K562 (cell line): ENCODE measurements at regions not wholly inside any gene's neighbourhood (a gene's known extent, or its start where the extent isn't known, plus 50 kb on each side); places are given as distances from the start of the nearest gene placed in this dataset.

ENCODE experiments used
- BCL6 ChIP-seq: fragments of 250-450 bp; sonication (Bioruptor Pico); IDR thresholded peaks from 2 replicates; pipeline ENCODE4 v1.4.0; 2020
- DNMT1 ChIP-seq: fragments of 450-650 bp; IDR thresholded peaks from 2 replicates; pipeline ENCODE4 v1.6.1; 2016; ENCODE audit warnings: antibody characterized with exemption, mild to moderate bottlenecking
- HNRNPK ChIP-seq: fragments of 200-400 bp; formaldehyde crosslinking; IDR thresholded peaks from one replicate; pipeline ENCODE4 v1.6.1; 2018; ENCODE audit warnings: mild to moderate bottlenecking, low read depth, low read length; ENCODE audit not compliant: poor library complexity, severe bottlenecking
- ILK ChIP-seq: fragments of 450-650 bp; IDR thresholded peaks from 2 replicates; pipeline ENCODE4 v1.6.1; 2016; ENCODE audit warnings: missing genetic modification characterization, low read depth, mild to moderate bottlenecking, missing compliant biosample characterization, moderate library complexity, borderline replicate concordance
- MECOM ChIP-seq: fragments of 250-450 bp; sonication (Bioruptor Pico); IDR thresholded peaks from 2 replicates; pipeline ENCODE4 v1.8.0; 2022; ENCODE audit warnings: inconsistent platforms
- YY1 ChIP-seq, 3 experiments: IDR thresholded peaks; 2 replicates each; pipeline ENCODE4 v1.6.1; 2011; ENCODE audit warnings: low read length in 2 of 3, mild to moderate bottlenecking in 2 of 3, moderate library complexity in 2 of 3, borderline replicate concordance in 1 of 3, control low read depth in 1 of 3, low read depth in 1 of 3; ENCODE audit not compliant: insufficient read depth in 3 of 3, insufficient replicate concordance in 2 of 3, control insufficient read depth in 1 of 3, insufficient read length in 1 of 3; ENCODE audit errors: extremely low read depth in 1 of 3
- ZNF436 ChIP-seq: fragments of 250-450, 450-650 bp; sonication (Bioruptor Pico); formaldehyde crosslinking; IDR thresholded peaks from 2 replicates; pipeline ENCODE4 v1.7.0; 2020; ENCODE audit warnings: mild to moderate bottlenecking
- TF ChIP-seq, protein P1 (sequence below): fragments of 250-450 bp; sonication (Bioruptor Pico); IDR thresholded peaks from 2 replicates; pipeline ENCODE4 v1.8.0; 2021; ENCODE audit warnings: mild to moderate bottlenecking, moderate library complexity
- TF ChIP-seq, protein P2 (sequence below): fragments of 450-650 bp; IDR thresholded peaks from one replicate; pipeline ENCODE4 v1.6.1; 2018; ENCODE audit warnings: mild to moderate bottlenecking, moderate library complexity; ENCODE audit not compliant: partially characterized antibody
- TF ChIP-seq, protein P3 (sequence below): fragments of 450-650 bp; IDR thresholded peaks from 2 replicates; pipeline ENCODE4 v1.7.0; 2016; ENCODE audit warnings: borderline replicate concordance
- TF ChIP-seq, protein P4 (sequence below): sonication (generic); formaldehyde crosslinking; IDR thresholded peaks from 2 replicates; pipeline ENCODE4 v1.8.1; 2023; ENCODE audit warnings: mild to moderate bottlenecking, missing genetic modification reagents
- TF ChIP-seq, protein P5 (sequence below): fragments of 450-650 bp; IDR thresholded peaks from 2 replicates; pipeline ENCODE4 v1.6.1; 2016; ENCODE audit warnings: missing biosample characterization, missing genetic modification characterization
- TF ChIP-seq, protein P6 (sequence below): fragments of 450-650 bp; formaldehyde crosslinking; IDR thresholded peaks from 2 replicates; pipeline ENCODE4 v1.4.0; 2020; ENCODE audit warnings: mild to moderate bottlenecking, moderate library complexity
- TF ChIP-seq, protein P7 (sequence below): fragments of 250-450 bp; sonication (Bioruptor Pico); IDR thresholded peaks from 2 replicates; pipeline ENCODE4 v1.8.0; 2021; ENCODE audit warnings: borderline replicate concordance, mild to moderate bottlenecking, moderate library complexity; ENCODE audit not compliant: poor library complexity, severe bottlenecking

DNA sequence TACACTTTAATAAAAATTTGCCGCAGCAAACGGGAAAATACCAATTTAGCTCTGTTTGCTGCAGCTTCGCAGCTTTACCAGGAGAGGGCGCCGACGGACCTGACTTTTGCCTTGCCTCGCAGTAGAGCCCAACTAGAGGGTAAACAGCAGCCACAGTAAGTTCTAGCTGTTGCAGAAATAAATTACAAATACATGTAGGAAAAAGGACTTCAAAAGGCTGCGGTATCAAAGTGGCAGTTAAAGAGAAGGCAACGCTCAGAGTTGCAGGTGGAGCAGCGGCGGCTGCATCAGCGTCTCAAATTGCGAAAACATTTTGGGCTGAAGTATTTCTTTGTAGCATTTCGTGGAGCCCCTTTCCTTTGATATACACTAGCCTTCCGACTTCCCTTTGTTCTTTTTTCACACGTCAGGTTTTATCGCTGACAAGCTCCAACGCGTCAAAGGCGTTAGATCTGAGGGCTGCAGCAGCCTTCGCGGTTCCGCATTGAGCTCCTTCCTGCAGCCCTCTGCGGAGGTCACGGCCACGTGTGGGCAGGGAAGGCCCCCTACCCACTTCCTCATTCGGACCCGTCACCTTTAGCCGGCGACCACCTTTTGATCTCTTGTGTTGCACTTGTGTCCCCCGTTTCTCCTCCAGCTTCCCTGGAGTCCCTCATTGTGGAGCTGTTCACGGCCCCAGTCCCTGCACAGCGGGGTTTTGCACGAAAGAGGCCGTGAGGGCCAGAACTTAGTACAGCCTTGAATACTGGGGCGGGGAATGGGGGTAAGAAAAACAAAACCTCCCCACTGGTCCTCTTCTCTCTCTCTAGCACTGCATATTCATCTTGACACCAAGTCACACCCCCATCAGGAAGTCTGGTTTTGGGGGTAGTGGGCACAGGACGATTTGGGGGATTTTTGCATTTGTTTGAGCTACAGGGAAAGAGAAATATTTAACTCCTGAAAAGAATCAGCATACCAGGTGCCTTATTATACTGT is 72.8 kb downstream of the S1PR1 start (continued):
- TF ChIP-seq, protein P1, sequence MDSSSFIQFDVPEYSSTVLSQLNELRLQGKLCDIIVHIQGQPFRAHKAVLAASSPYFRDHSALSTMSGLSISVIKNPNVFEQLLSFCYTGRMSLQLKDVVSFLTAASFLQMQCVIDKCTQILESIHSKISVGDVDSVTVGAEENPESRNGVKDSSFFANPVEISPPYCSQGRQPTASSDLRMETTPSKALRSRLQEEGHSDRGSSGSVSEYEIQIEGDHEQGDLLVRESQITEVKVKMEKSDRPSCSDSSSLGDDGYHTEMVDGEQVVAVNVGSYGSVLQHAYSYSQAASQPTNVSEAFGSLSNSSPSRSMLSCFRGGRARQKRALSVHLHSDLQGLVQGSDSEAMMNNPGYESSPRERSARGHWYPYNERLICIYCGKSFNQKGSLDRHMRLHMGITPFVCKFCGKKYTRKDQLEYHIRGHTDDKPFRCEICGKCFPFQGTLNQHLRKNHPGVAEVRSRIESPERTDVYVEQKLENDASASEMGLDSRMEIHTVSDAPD (CRISPR knock-in tag): no peak
- TF ChIP-seq ILK (tag) (no peak), BCL6 (CRISPR knock-in tag) (no peak), ZNF436 (CRISPR knock-in tag) (no peak), HNRNPK (no peak), MECOM (no peak), DNMT1 (no peak), YY1 (IDR thresholded peaks at IDR 0.05; ENCODE audit: borderline replicate concordance in 1 of 3, control insufficient read depth in 1 of 3, extremely low read depth in 1 of 3, insufficient read depth in 3 of 3, insufficient read length in 1 of 3, insufficient replicate concordance in 2 of 3, low read depth in 1 of 3, low read length in 2 of 3) (no peak)
- TF ChIP-seq, protein P2, sequence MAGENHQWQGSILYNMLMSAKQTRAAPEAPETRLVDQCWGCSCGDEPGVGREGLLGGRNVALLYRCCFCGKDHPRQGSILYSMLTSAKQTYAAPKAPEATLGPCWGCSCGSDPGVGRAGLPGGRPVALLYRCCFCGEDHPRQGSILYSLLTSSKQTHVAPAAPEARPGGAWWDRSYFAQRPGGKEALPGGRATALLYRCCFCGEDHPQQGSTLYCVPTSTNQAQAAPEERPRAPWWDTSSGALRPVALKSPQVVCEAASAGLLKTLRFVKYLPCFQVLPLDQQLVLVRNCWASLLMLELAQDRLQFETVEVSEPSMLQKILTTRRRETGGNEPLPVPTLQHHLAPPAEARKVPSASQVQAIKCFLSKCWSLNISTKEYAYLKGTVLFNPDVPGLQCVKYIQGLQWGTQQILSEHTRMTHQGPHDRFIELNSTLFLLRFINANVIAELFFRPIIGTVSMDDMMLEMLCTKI: no peak
- TF ChIP-seq, protein P3, sequence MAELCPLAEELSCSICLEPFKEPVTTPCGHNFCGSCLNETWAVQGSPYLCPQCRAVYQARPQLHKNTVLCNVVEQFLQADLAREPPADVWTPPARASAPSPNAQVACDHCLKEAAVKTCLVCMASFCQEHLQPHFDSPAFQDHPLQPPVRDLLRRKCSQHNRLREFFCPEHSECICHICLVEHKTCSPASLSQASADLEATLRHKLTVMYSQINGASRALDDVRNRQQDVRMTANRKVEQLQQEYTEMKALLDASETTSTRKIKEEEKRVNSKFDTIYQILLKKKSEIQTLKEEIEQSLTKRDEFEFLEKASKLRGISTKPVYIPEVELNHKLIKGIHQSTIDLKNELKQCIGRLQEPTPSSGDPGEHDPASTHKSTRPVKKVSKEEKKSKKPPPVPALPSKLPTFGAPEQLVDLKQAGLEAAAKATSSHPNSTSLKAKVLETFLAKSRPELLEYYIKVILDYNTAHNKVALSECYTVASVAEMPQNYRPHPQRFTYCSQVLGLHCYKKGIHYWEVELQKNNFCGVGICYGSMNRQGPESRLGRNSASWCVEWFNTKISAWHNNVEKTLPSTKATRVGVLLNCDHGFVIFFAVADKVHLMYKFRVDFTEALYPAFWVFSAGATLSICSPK: no peak
- TF ChIP-seq, protein P4, sequence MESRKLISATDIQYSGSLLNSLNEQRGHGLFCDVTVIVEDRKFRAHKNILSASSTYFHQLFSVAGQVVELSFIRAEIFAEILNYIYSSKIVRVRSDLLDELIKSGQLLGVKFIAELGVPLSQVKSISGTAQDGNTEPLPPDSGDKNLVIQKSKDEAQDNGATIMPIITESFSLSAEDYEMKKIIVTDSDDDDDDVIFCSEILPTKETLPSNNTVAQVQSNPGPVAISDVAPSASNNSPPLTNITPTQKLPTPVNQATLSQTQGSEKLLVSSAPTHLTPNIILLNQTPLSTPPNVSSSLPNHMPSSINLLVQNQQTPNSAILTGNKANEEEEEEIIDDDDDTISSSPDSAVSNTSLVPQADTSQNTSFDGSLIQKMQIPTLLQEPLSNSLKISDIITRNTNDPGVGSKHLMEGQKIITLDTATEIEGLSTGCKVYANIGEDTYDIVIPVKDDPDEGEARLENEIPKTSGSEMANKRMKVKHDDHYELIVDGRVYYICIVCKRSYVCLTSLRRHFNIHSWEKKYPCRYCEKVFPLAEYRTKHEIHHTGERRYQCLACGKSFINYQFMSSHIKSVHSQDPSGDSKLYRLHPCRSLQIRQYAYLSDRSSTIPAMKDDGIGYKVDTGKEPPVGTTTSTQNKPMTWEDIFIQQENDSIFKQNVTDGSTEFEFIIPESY (CRISPR knock-in tag): 0 out of 2 replicates have a peak, but pooled peaks have one; percentile 22
- TF ChIP-seq, protein P5, sequence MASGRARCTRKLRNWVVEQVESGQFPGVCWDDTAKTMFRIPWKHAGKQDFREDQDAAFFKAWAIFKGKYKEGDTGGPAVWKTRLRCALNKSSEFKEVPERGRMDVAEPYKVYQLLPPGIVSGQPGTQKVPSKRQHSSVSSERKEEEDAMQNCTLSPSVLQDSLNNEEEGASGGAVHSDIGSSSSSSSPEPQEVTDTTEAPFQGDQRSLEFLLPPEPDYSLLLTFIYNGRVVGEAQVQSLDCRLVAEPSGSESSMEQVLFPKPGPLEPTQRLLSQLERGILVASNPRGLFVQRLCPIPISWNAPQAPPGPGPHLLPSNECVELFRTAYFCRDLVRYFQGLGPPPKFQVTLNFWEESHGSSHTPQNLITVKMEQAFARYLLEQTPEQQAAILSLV (tag): no peak
- TF ChIP-seq, protein P6, sequence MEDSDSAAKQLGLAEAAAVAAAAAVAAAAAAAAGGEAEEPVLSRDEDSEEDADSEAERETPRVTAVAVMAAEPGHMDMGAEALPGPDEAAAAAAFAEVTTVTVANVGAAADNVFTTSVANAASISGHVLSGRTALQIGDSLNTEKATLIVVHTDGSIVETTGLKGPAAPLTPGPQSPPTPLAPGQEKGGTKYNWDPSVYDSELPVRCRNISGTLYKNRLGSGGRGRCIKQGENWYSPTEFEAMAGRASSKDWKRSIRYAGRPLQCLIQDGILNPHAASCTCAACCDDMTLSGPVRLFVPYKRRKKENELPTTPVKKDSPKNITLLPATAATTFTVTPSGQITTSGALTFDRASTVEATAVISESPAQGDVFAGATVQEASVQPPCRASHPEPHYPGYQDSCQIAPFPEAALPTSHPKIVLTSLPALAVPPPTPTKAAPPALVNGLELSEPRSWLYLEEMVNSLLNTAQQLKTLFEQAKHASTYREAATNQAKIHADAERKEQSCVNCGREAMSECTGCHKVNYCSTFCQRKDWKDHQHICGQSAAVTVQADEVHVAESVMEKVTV: peak; percentile 20; the same call in 1 of the 2 replicates
- TF ChIP-seq, protein P7, sequence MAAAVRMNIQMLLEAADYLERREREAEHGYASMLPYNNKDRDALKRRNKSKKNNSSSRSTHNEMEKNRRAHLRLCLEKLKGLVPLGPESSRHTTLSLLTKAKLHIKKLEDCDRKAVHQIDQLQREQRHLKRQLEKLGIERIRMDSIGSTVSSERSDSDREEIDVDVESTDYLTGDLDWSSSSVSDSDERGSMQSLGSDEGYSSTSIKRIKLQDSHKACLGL (CRISPR knock-in tag): no peak
